ENCODE measurements at regions not wholly inside any gene's neighbourhood (a gene's known extent, or its start where the extent isn't known, plus 50 kb on each side); places are given as distances from the start of the nearest gene placed in this dataset.

DNA sequence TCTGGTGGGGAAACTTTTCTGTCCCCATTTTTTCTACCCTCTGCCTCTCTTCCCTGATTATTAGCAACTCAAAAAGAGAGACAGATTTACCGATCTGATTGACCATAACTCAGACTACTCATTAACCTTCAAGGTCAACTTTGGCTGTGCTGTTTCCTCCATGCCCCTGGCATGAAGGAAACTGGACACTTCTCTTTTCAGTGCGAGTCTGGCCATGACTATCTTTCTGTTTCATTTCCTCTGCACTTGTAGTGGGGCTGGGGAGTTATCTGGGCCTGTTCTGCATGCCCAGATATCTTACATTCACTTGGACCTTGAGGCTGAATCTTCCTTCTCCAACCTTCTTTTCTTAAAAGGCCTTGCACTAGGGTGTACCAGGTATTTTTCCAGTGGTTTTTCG, 76.9 kb upstream of the SLCO2A1 start:
- Histone ChIP-seq H3K36me3 (replicated peaks in 1 of 2) (no peaks in the 10 kb centered on the region), H3K4me3 (no peak overlapping the region), H3K9me3 (replicated peaks in 1 of 3) (no peaks in the 10 kb centered on the region), H3K27me3 (no peaks in the 10 kb centered on the region), H3K4me1 (replicated peaks in 1 of 2) (no peaks in the 10 kb centered on the region), H3K27ac (no peak overlapping the region)
- 46 to 52% (median 50%) methylated on average over 3 of the region's 3 CpGs for WGBS, 4 donors
- TF ChIP-seq, protein P1, sequence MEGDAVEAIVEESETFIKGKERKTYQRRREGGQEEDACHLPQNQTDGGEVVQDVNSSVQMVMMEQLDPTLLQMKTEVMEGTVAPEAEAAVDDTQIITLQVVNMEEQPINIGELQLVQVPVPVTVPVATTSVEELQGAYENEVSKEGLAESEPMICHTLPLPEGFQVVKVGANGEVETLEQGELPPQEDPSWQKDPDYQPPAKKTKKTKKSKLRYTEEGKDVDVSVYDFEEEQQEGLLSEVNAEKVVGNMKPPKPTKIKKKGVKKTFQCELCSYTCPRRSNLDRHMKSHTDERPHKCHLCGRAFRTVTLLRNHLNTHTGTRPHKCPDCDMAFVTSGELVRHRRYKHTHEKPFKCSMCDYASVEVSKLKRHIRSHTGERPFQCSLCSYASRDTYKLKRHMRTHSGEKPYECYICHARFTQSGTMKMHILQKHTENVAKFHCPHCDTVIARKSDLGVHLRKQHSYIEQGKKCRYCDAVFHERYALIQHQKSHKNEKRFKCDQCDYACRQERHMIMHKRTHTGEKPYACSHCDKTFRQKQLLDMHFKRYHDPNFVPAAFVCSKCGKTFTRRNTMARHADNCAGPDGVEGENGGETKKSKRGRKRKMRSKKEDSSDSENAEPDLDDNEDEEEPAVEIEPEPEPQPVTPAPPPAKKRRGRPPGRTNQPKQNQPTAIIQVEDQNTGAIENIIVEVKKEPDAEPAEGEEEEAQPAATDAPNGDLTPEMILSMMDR (IDR thresholded peaks at IDR 0.05): no peak
- no peak for TF ChIP-seq POLR2A (IDR thresholded peaks at IDR 0.05)
- no peak for DNase-seq
- intact Hi-C loops (cut with DNase I): no loop called here

DNA sequence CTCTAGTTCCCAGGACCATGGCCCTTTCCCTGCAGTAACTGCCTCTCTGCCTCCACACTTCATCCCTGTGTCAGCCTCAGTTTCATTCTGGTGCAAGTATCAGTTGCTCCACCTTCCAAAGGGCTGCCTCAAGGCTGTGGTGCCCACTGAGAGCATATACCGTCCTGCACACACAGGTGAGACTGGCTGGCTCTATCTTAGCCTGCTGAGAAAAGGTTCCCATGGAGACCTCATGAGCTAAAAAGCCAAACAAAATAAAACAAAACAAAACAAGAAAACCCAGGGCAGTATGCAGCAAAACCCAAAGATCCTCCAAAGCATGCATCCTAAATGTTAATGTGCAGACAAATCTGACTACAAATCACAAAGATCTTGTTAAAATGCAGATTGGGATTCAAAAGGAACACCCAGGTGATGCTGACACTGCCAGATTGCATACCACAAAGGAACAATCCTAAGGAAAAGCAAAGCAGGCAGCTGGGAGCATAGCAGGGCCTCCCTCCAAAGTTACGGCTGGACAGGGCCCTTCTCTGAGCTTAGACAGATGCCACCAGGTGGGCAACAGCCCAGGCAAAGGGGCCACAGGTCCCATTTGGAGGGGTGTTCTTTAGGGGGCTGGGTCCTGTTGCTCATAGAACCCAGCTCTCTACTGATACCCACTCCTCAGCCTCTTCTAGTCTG, 76.3 kb upstream of the SLCO2A1 start:
- no peaks in the 10 kb centered on the region for H3K36me3 ChIP-seq (replicated peaks in 1 of 2)
- no peak overlapping the region for H3K27ac ChIP-seq
- TF ChIP-seq POLR2A (IDR thresholded peaks at IDR 0.05): no peak
- TF ChIP-seq, protein P1 (IDR thresholded peaks at IDR 0.05): no peak
- no peak overlapping the region for H3K4me3 ChIP-seq
- no peaks in the 10 kb centered on the region for H3K4me1 ChIP-seq (replicated peaks in 1 of 2)
- H3K9me3 ChIP-seq (replicated peaks in 1 of 3): no peaks in the 10 kb centered on the region
- WGBS, 4 donors: 88 to 96% (median 94%) methylated on average over 2 of the region's 2 CpGs
- intact Hi-C loops (cut with DNase I): no loop called here
- no peak for DNase-seq
- H3K27me3 ChIP-seq: no peaks in the 10 kb centered on the region

DNA sequence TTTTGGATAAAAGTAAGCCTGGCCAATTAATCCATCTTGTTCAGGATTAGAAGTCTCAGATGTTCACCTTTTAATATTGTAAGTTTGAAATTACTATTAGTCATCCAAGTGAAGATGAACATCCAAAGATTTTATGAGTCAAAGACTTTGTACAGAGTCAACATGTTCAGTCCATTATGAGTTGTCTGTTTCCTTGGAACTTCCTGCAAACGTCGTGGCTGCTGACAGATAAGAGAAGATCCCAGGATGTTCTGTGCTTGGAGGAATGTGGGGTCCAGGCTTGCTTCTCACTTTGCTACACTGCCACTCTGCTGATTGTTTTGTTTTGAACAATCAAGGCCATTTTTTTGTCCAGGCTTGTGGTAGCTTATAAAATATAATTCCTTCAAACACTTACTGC, 74.3 kb upstream of the SLCO2A1 start:
- Histone ChIP-seq H3K4me3 (no peak overlapping the region), H3K36me3 (replicated peaks in 1 of 2) (no peaks in the 10 kb centered on the region), H3K9me3 (replicated peaks in 1 of 3) (no peaks in the 10 kb centered on the region), H3K27me3 (no peaks in the 10 kb centered on the region), H3K27ac (no peak overlapping the region), H3K4me1 (replicated peaks in 1 of 2) (no peaks in the 10 kb centered on the region)
- TF ChIP-seq, protein P1 (IDR thresholded peaks at IDR 0.05): no peak
- no peak for TF ChIP-seq POLR2A (IDR thresholded peaks at IDR 0.05)
- intact Hi-C loops (cut with DNase I): no loop called here
- no peak for DNase-seq
- 41 to 66% (median 51%) methylated on average over 2 of the region's 2 CpGs for WGBS, 4 donors

DNA sequence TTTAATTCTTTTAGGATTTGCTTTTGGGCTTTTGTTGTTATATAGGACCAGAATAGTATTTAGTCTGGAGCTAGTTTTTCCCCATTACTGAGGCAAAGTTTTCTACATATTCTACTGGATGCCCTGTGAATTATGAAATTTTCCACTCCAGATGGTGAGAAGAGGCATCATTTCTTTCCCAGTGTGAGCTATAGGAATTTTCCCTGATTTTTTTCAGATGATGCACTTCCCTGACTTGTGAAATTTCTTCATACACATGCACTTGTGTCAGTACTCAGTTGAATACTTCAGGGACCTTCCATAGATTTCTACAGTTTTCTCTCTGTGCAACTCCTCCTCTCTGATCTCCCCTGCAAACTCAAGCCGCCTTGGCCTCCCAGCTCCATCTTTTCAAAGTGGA, 73.7 kb upstream of the SLCO2A1 start:
- H3K27me3 ChIP-seq: no peaks in the 10 kb centered on the region
- no peaks in the 10 kb centered on the region for H3K9me3 ChIP-seq (replicated peaks in 1 of 3)
- no peak overlapping the region for H3K27ac ChIP-seq
- no peak for DNase-seq
- no peaks in the 10 kb centered on the region for H3K36me3 ChIP-seq (replicated peaks in 1 of 2)
- H3K4me1 ChIP-seq (replicated peaks in 1 of 2): no peaks in the 10 kb centered on the region
- intact Hi-C loops (cut with DNase I): no loop called here
- 88 to 93% (median 90%) methylated on average over 1 of the region's 1 CpG for WGBS, 4 donors
- TF ChIP-seq POLR2A (IDR thresholded peaks at IDR 0.05): no peak
- TF ChIP-seq, protein P1 (IDR thresholded peaks at IDR 0.05): no peak
- no peak overlapping the region for H3K4me3 ChIP-seq
